ENCODE measurements at regions not wholly inside any gene's neighbourhood (a gene's known extent, or its start where the extent isn't known, plus 50 kb on each side); places are given as distances from the start of the nearest gene placed in this dataset.

GRCh38 chr10:130983749-130984148 is 327.8 kb downstream of the TCERG1L start:
- Histone ChIP-seq H3K4me1 (ENCODE audit: control insufficient read depth in 1 of 2, insufficient read depth in 1 of 2, low read depth in 1 of 2, low read length in 1 of 2) (no peaks in the 10 kb centered on the region), H3K9me3 (no peaks in the 10 kb centered on the region), H3K36me3 (no peaks in the 10 kb centered on the region), H3K27me3 (no peaks in the 10 kb centered on the region), H3K27ac (no peak overlapping the region), H3K4me3 (ENCODE audit: low read depth in 1 of 2, low read length in 1 of 2) (no peak overlapping the region)
- no peak for TF ChIP-seq CTCF (IDR thresholded peaks at IDR 0.05)

- no peak for TF ChIP-seq CTCF (IDR thresholded peaks at IDR 0.05)
- H3K9me3 ChIP-seq: no peaks in the 10 kb centered on the region
- no peak overlapping the region for H3K27ac ChIP-seq
- no peak overlapping the region for H3K4me3 ChIP-seq (ENCODE audit: low read depth in 1 of 2, low read length in 1 of 2)
- no peaks in the 10 kb centered on the region for H3K27me3 ChIP-seq
- H3K36me3 ChIP-seq: no peaks in the 10 kb centered on the region
- H3K4me1 ChIP-seq (ENCODE audit: control insufficient read depth in 1 of 2, insufficient read depth in 1 of 2, low read depth in 1 of 2, low read length in 1 of 2): no peaks in the 10 kb centered on the region
These were observed 326.8 kb downstream of the TCERG1L start for GRCh38 chr10:130984686-130985085.

GRCh38 chr10:130985158-130985753 is 326.3 kb downstream of the TCERG1L start:
- Histone ChIP-seq H3K9me3 (no peaks in the 10 kb centered on the region), H3K27ac (no peak overlapping the region), H3K4me1 (ENCODE audit: control insufficient read depth in 1 of 2, insufficient read depth in 1 of 2, low read depth in 1 of 2, low read length in 1 of 2) (no peaks in the 10 kb centered on the region), H3K36me3 (no peaks in the 10 kb centered on the region), H3K27me3 (no peaks in the 10 kb centered on the region), H3K4me3 (ENCODE audit: low read depth in 1 of 2, low read length in 1 of 2) (no peak overlapping the region)
- no peak for TF ChIP-seq CTCF (IDR thresholded peaks at IDR 0.05)

DNA sequence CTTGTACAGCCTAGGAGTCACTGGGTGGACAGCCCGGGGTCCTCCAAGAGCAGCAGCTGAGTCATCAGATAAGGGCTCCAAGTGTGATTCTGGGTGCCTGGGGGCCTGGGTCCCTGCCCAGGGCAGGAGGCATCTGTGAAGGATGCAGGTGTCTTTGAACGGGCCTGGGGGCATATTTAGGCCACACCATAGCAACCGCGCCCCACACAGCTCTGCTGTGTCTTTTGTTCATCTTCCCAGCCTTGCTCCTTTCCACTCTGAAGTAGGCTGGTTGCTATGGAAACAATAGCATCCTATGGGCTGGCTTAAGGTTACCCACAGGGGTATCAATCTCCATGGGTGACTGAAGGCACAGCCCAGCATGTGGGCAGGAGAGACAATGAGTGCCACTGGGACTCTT is 324.7 kb downstream of the TCERG1L start:
- no peaks in the 10 kb centered on the region for H3K27me3 ChIP-seq
- H3K4me1 ChIP-seq (ENCODE audit: control insufficient read depth in 1 of 2, insufficient read depth in 1 of 2, low read depth in 1 of 2, low read length in 1 of 2): no peaks in the 10 kb centered on the region
- H3K36me3 ChIP-seq: no peaks in the 10 kb centered on the region
- H3K9me3 ChIP-seq: no peaks in the 10 kb centered on the region
- H3K27ac ChIP-seq: no peak overlapping the region
- no peak overlapping the region for H3K4me3 ChIP-seq (ENCODE audit: low read depth in 1 of 2, low read length in 1 of 2)
- TF ChIP-seq CTCF (IDR thresholded peaks at IDR 0.05): no peak

DNA sequence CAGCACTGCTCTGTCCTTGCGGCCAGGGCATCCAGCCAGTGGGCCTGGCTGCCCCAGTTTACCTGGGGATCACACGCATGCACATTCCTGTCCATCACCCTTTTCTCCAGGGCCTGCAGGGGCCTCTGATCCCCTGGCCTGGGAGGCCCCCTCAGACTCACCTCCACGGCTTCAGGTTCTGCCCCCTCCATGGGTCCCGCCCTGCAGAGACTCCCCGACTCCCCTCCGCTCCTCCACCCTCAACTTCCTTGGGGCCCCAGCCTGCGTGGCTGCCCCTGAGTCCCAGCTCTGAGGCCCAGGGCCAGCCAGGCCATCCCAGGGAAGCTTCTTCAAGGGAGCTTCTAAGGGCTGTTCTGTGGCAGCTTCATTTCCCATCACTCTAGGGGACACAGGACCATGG is 324.1 kb downstream of the TCERG1L start:
- Histone ChIP-seq H3K9me3 (no peaks in the 10 kb centered on the region), H3K27ac (no peak overlapping the region), H3K27me3 (no peaks in the 10 kb centered on the region), H3K4me3 (ENCODE audit: low read depth in 1 of 2, low read length in 1 of 2) (no peak overlapping the region), H3K4me1 (ENCODE audit: control insufficient read depth in 1 of 2, insufficient read depth in 1 of 2, low read depth in 1 of 2, low read length in 1 of 2) (no peaks in the 10 kb centered on the region), H3K36me3 (no peaks in the 10 kb centered on the region)
- TF ChIP-seq CTCF (IDR thresholded peaks at IDR 0.05): no peak
